Ovary (tissue), 3 donors: ENCODE measurements at regions not wholly inside any gene's neighbourhood (a gene's known extent, or its start where the extent isn't known, plus 50 kb on each side); places are given as distances from the start of the nearest gene placed in this dataset.

ENCODE experiments used
- EP300 ChIP-seq: sonication (generic); formaldehyde crosslinking; IDR thresholded peaks from one replicate; pipeline ENCODE4 v1.6.1; 2017; ENCODE audit warnings: antibody characterized with exemption
- POLR2A ChIP-seq: fragments of 450-650 bp; IDR thresholded peaks from one replicate; pipeline ENCODE4 v1.6.1; 2017; ENCODE audit warnings: antibody characterized with exemption, mild to moderate bottlenecking, moderate library complexity
- TF ChIP-seq, protein P1 (sequence below), 3 donors: fragments of 450-650 bp in 2 of 3; fragments of 200-600 bp in 1 of 3; IDR thresholded peaks; one replicate each; pipeline versions ENCODE4 v1.5.1 to v1.8.0; 2016 to 2022; ENCODE audit warnings: antibody characterized with exemption in 3 of 3, mild to moderate bottlenecking in 1 of 3
- donor health status: DM: no; HTN: no; CAD: no.

DNA sequence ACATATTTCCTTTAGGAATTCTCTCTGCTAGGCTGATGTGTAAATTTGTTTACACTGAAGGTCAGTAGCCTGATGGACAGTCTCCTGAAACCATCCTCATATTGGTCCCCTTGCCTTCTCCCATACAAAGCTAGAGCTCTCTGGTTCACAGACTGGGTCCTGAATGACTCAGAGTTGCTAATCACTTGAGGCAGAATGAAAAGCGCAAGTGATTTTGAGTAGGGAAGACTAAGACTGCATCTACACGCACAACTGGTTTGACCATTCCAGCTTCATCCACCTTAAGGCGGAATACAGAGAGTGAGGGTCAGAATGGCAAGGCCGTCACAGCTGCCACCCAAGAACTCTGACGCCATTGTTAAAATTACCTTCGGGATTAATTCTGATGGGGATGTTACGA is 70.2 kb upstream of the KIF26B start:
- TF ChIP-seq, protein P1, sequence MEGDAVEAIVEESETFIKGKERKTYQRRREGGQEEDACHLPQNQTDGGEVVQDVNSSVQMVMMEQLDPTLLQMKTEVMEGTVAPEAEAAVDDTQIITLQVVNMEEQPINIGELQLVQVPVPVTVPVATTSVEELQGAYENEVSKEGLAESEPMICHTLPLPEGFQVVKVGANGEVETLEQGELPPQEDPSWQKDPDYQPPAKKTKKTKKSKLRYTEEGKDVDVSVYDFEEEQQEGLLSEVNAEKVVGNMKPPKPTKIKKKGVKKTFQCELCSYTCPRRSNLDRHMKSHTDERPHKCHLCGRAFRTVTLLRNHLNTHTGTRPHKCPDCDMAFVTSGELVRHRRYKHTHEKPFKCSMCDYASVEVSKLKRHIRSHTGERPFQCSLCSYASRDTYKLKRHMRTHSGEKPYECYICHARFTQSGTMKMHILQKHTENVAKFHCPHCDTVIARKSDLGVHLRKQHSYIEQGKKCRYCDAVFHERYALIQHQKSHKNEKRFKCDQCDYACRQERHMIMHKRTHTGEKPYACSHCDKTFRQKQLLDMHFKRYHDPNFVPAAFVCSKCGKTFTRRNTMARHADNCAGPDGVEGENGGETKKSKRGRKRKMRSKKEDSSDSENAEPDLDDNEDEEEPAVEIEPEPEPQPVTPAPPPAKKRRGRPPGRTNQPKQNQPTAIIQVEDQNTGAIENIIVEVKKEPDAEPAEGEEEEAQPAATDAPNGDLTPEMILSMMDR (IDR thresholded peaks at IDR 0.05) = no peak
- TF ChIP-seq POLR2A (no peak), EP300 (no peak)
